Mesothelial cell of epicardium (in vitro differentiated cells): ENCODE measurements at regions not wholly inside any gene's neighbourhood (a gene's known extent, or its start where the extent isn't known, plus 50 kb on each side); places are given as distances from the start of the nearest gene placed in this dataset.

ENCODE experiments used
- DNase-seq, 2 experiments: peaks; one replicate each; pipeline ENCODE4 v3.0.0; 2021; ENCODE audit warnings: low spot score in 2 of 2; ENCODE audit not compliant: unreplicated experiment in 2 of 2
- H3K27ac Mint-ChIP-seq: 2 replicates; pipeline ENCODE4 v1.8.0; 2021; ENCODE audit warnings: mixed read lengths
- H3K27me3 Mint-ChIP-seq: 2 replicates; pipeline ENCODE4 v1.8.0; 2021; ENCODE audit warnings: low read depth, mixed read lengths
- H3K36me3 Mint-ChIP-seq: 2 replicates; pipeline ENCODE4 v1.8.0; 2021; ENCODE audit warnings: mixed read lengths
- H3K4me1 Mint-ChIP-seq: 2 replicates; pipeline ENCODE4 v1.8.0; 2021; ENCODE audit warnings: mixed read lengths
- H3K4me3 Mint-ChIP-seq: 2 replicates; pipeline ENCODE4 v1.8.0; 2021; ENCODE audit warnings: mild to moderate bottlenecking, moderate library complexity, mixed read lengths
- H3K9me3 Mint-ChIP-seq: 2 replicates; pipeline ENCODE4 v1.8.0; 2021; ENCODE audit warnings: mixed read lengths
- CTCF ChIP-seq: fragments of 200-600 bp; sonication (generic); IDR thresholded peaks from one replicate; pipeline ENCODE4 v1.5.0; 2021; ENCODE audit warnings: antibody characterized with exemption; ENCODE audit not compliant: unreplicated experiment

GRCh38 chr1:201681375-201681774, 142.4 kb downstream of the NAV1 start:
- Mint-ChIP-seq H3K4me3 (no peak overlapping the region), H3K27me3 (no peaks in the 10 kb centered on the region), H3K36me3 (peaks cover 8% of the 10 kb centered on the region), H3K9me3 (peaks cover 6% of the 10 kb centered on the region), H3K27ac (no peak overlapping the region), H3K4me1 (peaks cover 19% of the 10 kb centered on the region)
- TF ChIP-seq CTCF = no peak
- DNase-seq = no peak

- Mint-ChIP-seq H3K4me3 (no peak overlapping the region), H3K36me3 (peaks cover 8% of the 10 kb centered on the region), H3K9me3 (peaks cover 6% of the 10 kb centered on the region), H3K27me3 (no peaks in the 10 kb centered on the region), H3K4me1 (peaks cover 18% of the 10 kb centered on the region), H3K27ac (no peak overlapping the region)
- DNase-seq = no peak
- TF ChIP-seq CTCF = no peak
Measured at GRCh38 chr1:201682964-201683363, 144.0 kb downstream of the NAV1 start.

- peaks cover 18% of the 10 kb centered on the region for H3K4me1 Mint-ChIP-seq
Measured at GRCh38 chr1:201683397-201683796, 144.5 kb downstream of the NAV1 start.

GRCh38 chr1:201685485-201685884, 143.5 kb upstream of the IPO9 start:
- no peak for DNase-seq
- H3K9me3 Mint-ChIP-seq = peaks cover 3% of the 10 kb centered on the region
- H3K4me3 Mint-ChIP-seq = no peak overlapping the region
- peaks cover 12% of the 10 kb centered on the region for H3K4me1 Mint-ChIP-seq
- peaks cover 5% of the 10 kb centered on the region for H3K36me3 Mint-ChIP-seq
- H3K27me3 Mint-ChIP-seq = no peaks in the 10 kb centered on the region
- H3K27ac Mint-ChIP-seq = no peak overlapping the region
- no peak for TF ChIP-seq CTCF

More at GRCh38 chr1:201683397-201683796, 144.5 kb downstream of the NAV1 start:
- Mint-ChIP-seq H3K27ac (no peak overlapping the region), H3K4me3 (no peak overlapping the region), H3K27me3 (no peaks in the 10 kb centered on the region), H3K9me3 (peaks cover 6% of the 10 kb centered on the region), H3K36me3 (peaks cover 8% of the 10 kb centered on the region)
- no peak for DNase-seq
- no peak for TF ChIP-seq CTCF

- Mint-ChIP-seq H3K4me3 (no peak overlapping the region), H3K27ac (no peak overlapping the region), H3K4me1 (peaks cover 8% of the 10 kb centered on the region), H3K27me3 (no peaks in the 10 kb centered on the region), H3K9me3 (no peaks in the 10 kb centered on the region), H3K36me3 (no peaks in the 10 kb centered on the region)
- DNase-seq = no peak
- no peak for TF ChIP-seq CTCF
Measured at GRCh38 chr1:201686714-201687455, 142.1 kb upstream of the IPO9 start.

GRCh38 chr1:201688514-201688913, 140.4 kb upstream of the IPO9 start:
- no peaks in the 10 kb centered on the region for H3K9me3 Mint-ChIP-seq
- no peak for DNase-seq
- H3K27me3 Mint-ChIP-seq = no peaks in the 10 kb centered on the region
- H3K36me3 Mint-ChIP-seq = no peaks in the 10 kb centered on the region
- H3K4me3 Mint-ChIP-seq = no peak overlapping the region
- TF ChIP-seq CTCF = no peak
- peaks cover 8% of the 10 kb centered on the region for H3K4me1 Mint-ChIP-seq
- H3K27ac Mint-ChIP-seq = no peak overlapping the region
